ENCODE measurements at regions not wholly inside any gene's neighbourhood (a gene's known extent, or its start where the extent isn't known, plus 50 kb on each side); places are given as distances from the start of the nearest gene placed in this dataset.

DNA sequence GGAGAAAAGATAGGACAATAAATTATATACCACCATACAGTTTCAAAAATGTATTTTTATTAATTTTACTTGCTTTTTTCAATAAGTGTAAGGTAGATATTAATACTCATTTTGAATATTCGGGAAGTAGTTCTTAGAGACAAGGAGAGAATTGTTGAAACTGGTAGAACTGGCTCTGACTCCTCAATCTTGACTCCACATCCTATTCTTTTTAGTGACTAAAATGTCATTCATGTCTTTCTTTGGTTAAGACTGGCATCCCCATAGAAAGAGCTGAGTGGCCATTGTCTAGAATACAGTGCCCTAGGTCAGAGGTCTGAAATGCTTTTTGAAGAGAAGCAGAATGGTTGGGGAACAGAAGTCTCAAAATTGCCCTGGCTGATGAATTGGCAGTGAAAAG, 177.6 kb upstream of the LRIG3 start:
- Histone ChIP-seq H3K4me1 (no peaks in the 10 kb centered on the region), H3K27ac (no peak overlapping the region), H3K4me3 (no peak overlapping the region), H3K9me3 (no peaks in the 10 kb centered on the region), H3K4me2 (no peak overlapping the region)
- DNase-seq (ENCODE audit: low read depth in 1 of 2, low spot score in 1 of 2) (no peak), ATAC-seq (no peak), FAIRE-seq (no peak)
- 11% methylated on average over 1 of the region's 1 CpG for WGBS (ENCODE audit: missing lambda C conversion rate)
- ChIA-PET CTCF (no interaction called here), POLR2A (no interaction called here)
- no peak for TF ChIP-seq MYC (IDR thresholded peaks at IDR 0.05; ENCODE audit: borderline replicate concordance, low read length)
- no peak for TF ChIP-seq GATA3 (IDR thresholded peaks at IDR 0.05; ENCODE audit: borderline replicate concordance)
- no peak for TF ChIP-seq KDM1A (IDR thresholded peaks at IDR 0.05; ENCODE audit: low read depth)
- no peak for TF ChIP-seq CBX2 (IDR thresholded peaks at IDR 0.05; ENCODE audit: borderline replicate concordance, low read depth)
- TF ChIP-seq TP53 (CRISPR knock-in tag; IDR thresholded peaks at IDR 0.05), result no peak

DNA sequence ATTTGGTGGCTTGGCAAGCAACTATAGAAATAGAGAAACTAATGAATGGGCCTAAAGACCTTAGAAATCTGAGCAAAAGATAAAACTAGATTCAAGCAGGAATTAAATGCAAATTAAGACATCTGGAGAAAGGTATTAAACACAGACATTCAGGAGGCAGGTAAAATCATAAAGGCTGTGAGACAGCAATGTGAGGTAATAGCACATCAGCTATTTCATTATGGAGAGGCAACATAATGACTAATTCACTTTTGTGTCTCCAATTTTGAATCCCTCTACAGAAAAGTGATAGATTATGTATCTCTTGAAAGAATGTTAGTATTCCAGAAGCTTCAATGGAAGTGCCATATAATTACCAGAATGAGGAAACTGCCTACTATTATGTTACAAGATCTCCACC, 175.9 kb upstream of the LRIG3 start:
- Histone ChIP-seq H3K4me1 (no peaks in the 10 kb centered on the region), H3K4me2 (no peak overlapping the region), H3K4me3 (no peak overlapping the region), H3K27ac (no peak overlapping the region), H3K9me3 (no peaks in the 10 kb centered on the region)
- TF ChIP-seq, protein P1, sequence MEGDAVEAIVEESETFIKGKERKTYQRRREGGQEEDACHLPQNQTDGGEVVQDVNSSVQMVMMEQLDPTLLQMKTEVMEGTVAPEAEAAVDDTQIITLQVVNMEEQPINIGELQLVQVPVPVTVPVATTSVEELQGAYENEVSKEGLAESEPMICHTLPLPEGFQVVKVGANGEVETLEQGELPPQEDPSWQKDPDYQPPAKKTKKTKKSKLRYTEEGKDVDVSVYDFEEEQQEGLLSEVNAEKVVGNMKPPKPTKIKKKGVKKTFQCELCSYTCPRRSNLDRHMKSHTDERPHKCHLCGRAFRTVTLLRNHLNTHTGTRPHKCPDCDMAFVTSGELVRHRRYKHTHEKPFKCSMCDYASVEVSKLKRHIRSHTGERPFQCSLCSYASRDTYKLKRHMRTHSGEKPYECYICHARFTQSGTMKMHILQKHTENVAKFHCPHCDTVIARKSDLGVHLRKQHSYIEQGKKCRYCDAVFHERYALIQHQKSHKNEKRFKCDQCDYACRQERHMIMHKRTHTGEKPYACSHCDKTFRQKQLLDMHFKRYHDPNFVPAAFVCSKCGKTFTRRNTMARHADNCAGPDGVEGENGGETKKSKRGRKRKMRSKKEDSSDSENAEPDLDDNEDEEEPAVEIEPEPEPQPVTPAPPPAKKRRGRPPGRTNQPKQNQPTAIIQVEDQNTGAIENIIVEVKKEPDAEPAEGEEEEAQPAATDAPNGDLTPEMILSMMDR (IDR thresholded peaks at IDR 0.05), result no peak
- TF ChIP-seq RAD21 (conservative IDR thresholded peaks at IDR 0.05 in 1 of 2, IDR thresholded peaks at IDR 0.05 in 1 of 2), result no peak
- no peak for TF ChIP-seq HOXA7 (CRISPR knock-in tag; IDR thresholded peaks at IDR 0.05)
- TF ChIP-seq KDM5A (IDR thresholded peaks at IDR 0.05), result no peak
- no peak for TF ChIP-seq RNF2 (IDR thresholded peaks at IDR 0.05; ENCODE audit: borderline replicate concordance, low read depth)
- TF ChIP-seq, protein P2, sequence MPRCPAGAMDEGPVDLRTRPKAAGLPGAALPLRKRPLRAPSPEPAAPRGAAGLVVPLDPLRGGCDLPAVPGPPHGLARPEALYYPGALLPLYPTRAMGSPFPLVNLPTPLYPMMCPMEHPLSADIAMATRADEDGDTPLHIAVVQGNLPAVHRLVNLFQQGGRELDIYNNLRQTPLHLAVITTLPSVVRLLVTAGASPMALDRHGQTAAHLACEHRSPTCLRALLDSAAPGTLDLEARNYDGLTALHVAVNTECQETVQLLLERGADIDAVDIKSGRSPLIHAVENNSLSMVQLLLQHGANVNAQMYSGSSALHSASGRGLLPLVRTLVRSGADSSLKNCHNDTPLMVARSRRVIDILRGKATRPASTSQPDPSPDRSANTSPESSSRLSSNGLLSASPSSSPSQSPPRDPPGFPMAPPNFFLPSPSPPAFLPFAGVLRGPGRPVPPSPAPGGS (IDR thresholded peaks at IDR 0.05), result no peak
- TF ChIP-seq, protein P3, sequence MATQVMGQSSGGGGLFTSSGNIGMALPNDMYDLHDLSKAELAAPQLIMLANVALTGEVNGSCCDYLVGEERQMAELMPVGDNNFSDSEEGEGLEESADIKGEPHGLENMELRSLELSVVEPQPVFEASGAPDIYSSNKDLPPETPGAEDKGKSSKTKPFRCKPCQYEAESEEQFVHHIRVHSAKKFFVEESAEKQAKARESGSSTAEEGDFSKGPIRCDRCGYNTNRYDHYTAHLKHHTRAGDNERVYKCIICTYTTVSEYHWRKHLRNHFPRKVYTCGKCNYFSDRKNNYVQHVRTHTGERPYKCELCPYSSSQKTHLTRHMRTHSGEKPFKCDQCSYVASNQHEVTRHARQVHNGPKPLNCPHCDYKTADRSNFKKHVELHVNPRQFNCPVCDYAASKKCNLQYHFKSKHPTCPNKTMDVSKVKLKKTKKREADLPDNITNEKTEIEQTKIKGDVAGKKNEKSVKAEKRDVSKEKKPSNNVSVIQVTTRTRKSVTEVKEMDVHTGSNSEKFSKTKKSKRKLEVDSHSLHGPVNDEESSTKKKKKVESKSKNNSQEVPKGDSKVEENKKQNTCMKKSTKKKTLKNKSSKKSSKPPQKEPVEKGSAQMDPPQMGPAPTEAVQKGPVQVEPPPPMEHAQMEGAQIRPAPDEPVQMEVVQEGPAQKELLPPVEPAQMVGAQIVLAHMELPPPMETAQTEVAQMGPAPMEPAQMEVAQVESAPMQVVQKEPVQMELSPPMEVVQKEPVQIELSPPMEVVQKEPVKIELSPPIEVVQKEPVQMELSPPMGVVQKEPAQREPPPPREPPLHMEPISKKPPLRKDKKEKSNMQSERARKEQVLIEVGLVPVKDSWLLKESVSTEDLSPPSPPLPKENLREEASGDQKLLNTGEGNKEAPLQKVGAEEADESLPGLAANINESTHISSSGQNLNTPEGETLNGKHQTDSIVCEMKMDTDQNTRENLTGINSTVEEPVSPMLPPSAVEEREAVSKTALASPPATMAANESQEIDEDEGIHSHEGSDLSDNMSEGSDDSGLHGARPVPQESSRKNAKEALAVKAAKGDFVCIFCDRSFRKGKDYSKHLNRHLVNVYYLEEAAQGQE (IDR thresholded peaks at IDR 0.05), result no peak
- TF ChIP-seq FOSB (CRISPR knock-in tag; IDR thresholded peaks at IDR 0.05), result no peak
- TF ChIP-seq CBX8 (IDR thresholded peaks at IDR 0.05), result no peak
- TF ChIP-seq POLR2A (IDR thresholded peaks at IDR 0.05; ENCODE audit: low read length), result no peak
- no peak for TF ChIP-seq GATA3 (IDR thresholded peaks at IDR 0.05; ENCODE audit: borderline replicate concordance)
- no peak for TF ChIP-seq CBX2 (IDR thresholded peaks at IDR 0.05; ENCODE audit: borderline replicate concordance, low read depth)
- TF ChIP-seq MYC (IDR thresholded peaks at IDR 0.05; ENCODE audit: borderline replicate concordance, low read length), result no peak
- TF ChIP-seq NFE2L2 (conservative IDR thresholded peaks at IDR 0.05; ENCODE audit: low read length), result no peak
- TF ChIP-seq JUN (IDR thresholded peaks at IDR 0.05), result no peak
- TF ChIP-seq MAZ (IDR thresholded peaks at IDR 0.05; ENCODE audit: borderline replicate concordance, low read depth, low read length), result no peak
- TF ChIP-seq ZSCAN20 (CRISPR knock-in tag; IDR thresholded peaks at IDR 0.05), result no peak
- no peak for TF ChIP-seq PHF8 (IDR thresholded peaks at IDR 0.05; ENCODE audit: borderline replicate concordance, low read depth)
- no peak for TF ChIP-seq HOXB5 (CRISPR knock-in tag; IDR thresholded peaks at IDR 0.05)
- no peak for ATAC-seq
- DNase-seq (ENCODE audit: low read depth in 1 of 2, low spot score in 1 of 2), result no peak
- CTCF ChIA-PET, result interaction anchor here (0.7 to 1.4 kb wide), 2 partner anchors 14 to 17 kb away, joined by 3 to 4 read pairs; no protein-coding TSS in a partner anchor
- no peak for FAIRE-seq
- POLR2A ChIA-PET, result no interaction called here

All from A549 (cell line).